ENCODE measurements at regions not wholly inside any gene's neighbourhood (a gene's known extent, or its start where the extent isn't known, plus 50 kb on each side); places are given as distances from the start of the nearest gene placed in this dataset.

- Histone ChIP-seq H3K4me1 (ENCODE audit: insufficient read depth) (no peaks in the 10 kb centered on the region), H2AFZ (no peak overlapping the region), H3K36me3 (replicated peaks; ENCODE audit: insufficient read depth, low read depth) (no peaks in the 10 kb centered on the region), H4K20me1 (ENCODE audit: insufficient read depth, poor library complexity, severe bottlenecking) (no peaks in the 10 kb centered on the region), H3K27ac (no peak overlapping the region), H3K27me3 (peaks cover 4% of the 10 kb centered on the region), H3K79me2 (no peaks in the 10 kb centered on the region), H3K9me2 (replicated peaks; ENCODE audit: insufficient read depth) (no peaks in the 10 kb centered on the region), H3K9me3 (ENCODE audit: low read depth) (no peaks in the 10 kb centered on the region), H3K4me3 (no peak overlapping the region), H3K4me2 (no peak overlapping the region)
- 81% methylated on average over 8 of the region's 8 CpGs for WGBS (ENCODE audit: low lambda C conversion rate, missing lambda C conversion rate)
- TF ChIP-seq CTCF (IDR thresholded peaks at IDR 0.05; ENCODE audit: poor library complexity) = no peak
- no peak for TF ChIP-seq EZH2 (IDR thresholded peaks at IDR 0.05; ENCODE audit: borderline replicate concordance)
- no peak for TF ChIP-seq EZH2phosphoT487 (IDR thresholded peaks at IDR 0.05; ENCODE audit: low read depth, severe bottlenecking, unreplicated experiment)
- no peak for DNase-seq (ENCODE audit: low spot score)
Observed at GRCh38 chr9:135310134-135310533, 169.4 kb upstream of the PPP1R26 start.

GRCh38 chr9:135315572-135315971 is 164.0 kb upstream of the PPP1R26 start:
- Histone ChIP-seq H3K27ac (no peak overlapping the region), H3K79me2 (no peaks in the 10 kb centered on the region), H3K36me3 (replicated peaks; ENCODE audit: insufficient read depth, low read depth) (no peaks in the 10 kb centered on the region), H3K4me1 (ENCODE audit: insufficient read depth) (no peaks in the 10 kb centered on the region), H4K20me1 (ENCODE audit: insufficient read depth, poor library complexity, severe bottlenecking) (no peaks in the 10 kb centered on the region), H3K9me3 (ENCODE audit: low read depth) (no peaks in the 10 kb centered on the region), H3K27me3 (peaks cover 6% of the 10 kb centered on the region), H3K9me2 (replicated peaks; ENCODE audit: insufficient read depth) (no peaks in the 10 kb centered on the region), H2AFZ (no peak overlapping the region), H3K4me3 (no peak overlapping the region), H3K4me2 (no peak overlapping the region)
- no peak for DNase-seq (ENCODE audit: low spot score)
- TF ChIP-seq EZH2phosphoT487 (IDR thresholded peaks at IDR 0.05; ENCODE audit: low read depth, severe bottlenecking, unreplicated experiment) = no peak
- TF ChIP-seq EZH2 (IDR thresholded peaks at IDR 0.05; ENCODE audit: borderline replicate concordance) = no peak
- TF ChIP-seq CTCF (IDR thresholded peaks at IDR 0.05; ENCODE audit: poor library complexity) = no peak
- WGBS (ENCODE audit: low lambda C conversion rate, missing lambda C conversion rate) = 96% methylated on average over 9 of the region's 9 CpGs

- Histone ChIP-seq H3K4me1 (ENCODE audit: insufficient read depth) (no peaks in the 10 kb centered on the region), H3K36me3 (replicated peaks; ENCODE audit: insufficient read depth, low read depth) (no peaks in the 10 kb centered on the region), H3K9me3 (ENCODE audit: low read depth) (no peaks in the 10 kb centered on the region), H3K79me2 (no peaks in the 10 kb centered on the region), H3K27ac (no peak overlapping the region), H3K9me2 (replicated peaks; ENCODE audit: insufficient read depth) (no peaks in the 10 kb centered on the region), H2AFZ (no peak overlapping the region), H3K4me2 (no peak overlapping the region), H3K4me3 (no peak overlapping the region), H4K20me1 (ENCODE audit: insufficient read depth, poor library complexity, severe bottlenecking) (no peaks in the 10 kb centered on the region), H3K27me3 (peaks cover 4% of the 10 kb centered on the region)
- 88% methylated on average over 6 of the region's 6 CpGs for WGBS (ENCODE audit: low lambda C conversion rate, missing lambda C conversion rate)
- DNase-seq (ENCODE audit: low spot score) = no peak
- no peak for TF ChIP-seq EZH2 (IDR thresholded peaks at IDR 0.05; ENCODE audit: borderline replicate concordance)
- no peak for TF ChIP-seq CTCF (IDR thresholded peaks at IDR 0.05; ENCODE audit: poor library complexity)
- TF ChIP-seq EZH2phosphoT487 (IDR thresholded peaks at IDR 0.05; ENCODE audit: low read depth, severe bottlenecking, unreplicated experiment) = no peak
Observed at GRCh38 chr9:135320331-135320730, 159.3 kb upstream of the PPP1R26 start.

- H3K9me2 ChIP-seq (replicated peaks; ENCODE audit: insufficient read depth) = no peaks in the 10 kb centered on the region
- H3K36me3 ChIP-seq (replicated peaks; ENCODE audit: insufficient read depth, low read depth) = no peaks in the 10 kb centered on the region
- 88% methylated on average over 6 of the region's 6 CpGs for WGBS (ENCODE audit: low lambda C conversion rate, missing lambda C conversion rate)
- no peak overlapping the region for H3K27ac ChIP-seq
- no peak overlapping the region for H2AFZ ChIP-seq
- no peaks in the 10 kb centered on the region for H3K4me1 ChIP-seq (ENCODE audit: insufficient read depth)
- no peaks in the 10 kb centered on the region for H3K79me2 ChIP-seq
- H3K4me2 ChIP-seq = no peak overlapping the region
- no peak overlapping the region for H3K4me3 ChIP-seq
- no peaks in the 10 kb centered on the region for H4K20me1 ChIP-seq (ENCODE audit: insufficient read depth, poor library complexity, severe bottlenecking)
- peaks cover 4% of the 10 kb centered on the region for H3K27me3 ChIP-seq
- TF ChIP-seq EZH2 (IDR thresholded peaks at IDR 0.05; ENCODE audit: borderline replicate concordance) (no peak), CTCF (IDR thresholded peaks at IDR 0.05; ENCODE audit: poor library complexity) (no peak), EZH2phosphoT487 (IDR thresholded peaks at IDR 0.05; ENCODE audit: low read depth, severe bottlenecking, unreplicated experiment) (no peak)
- H3K9me3 ChIP-seq (ENCODE audit: low read depth) = no peaks in the 10 kb centered on the region
- no peak for DNase-seq (ENCODE audit: low spot score)
Observed at GRCh38 chr9:135320943-135321342, 158.6 kb upstream of the PPP1R26 start.
